NCI-H2107 treated with DMSO at 0.1 percent for 48 hours (cell line): ENCODE measurements at regions not wholly inside any gene's neighbourhood (a gene's known extent, or its start where the extent isn't known, plus 50 kb on each side); places are given as distances from the start of the nearest gene placed in this dataset.

ENCODE experiments used
- DNase-seq: peaks from one replicate; lab custom pipeline; 2025; ENCODE audit not compliant: unreplicated experiment; lab: John Stamatoyannopoulos, UW

- DNase-seq = no peak
Measured at GRCh38 chr21:25334046-25334730, 273.1 kb downstream of the MRPL39 start.

- no peak for DNase-seq
Measured at GRCh38 chr21:25331286-25331685, 276.0 kb downstream of the MRPL39 start.

GRCh38 chr21:25330266-25330665 lies 277.0 kb downstream of the MRPL39 start:
- no peak for DNase-seq

GRCh38 chr21:25329227-25329825 lies 278.0 kb downstream of the MRPL39 start:
- no peak for DNase-seq

GRCh38 chr21:25328736-25329135 lies 278.5 kb downstream of the MRPL39 start:
- DNase-seq = no peak

GRCh38 chr21:25326181-25326580 lies 281.1 kb downstream of the MRPL39 start:
- no peak for DNase-seq

GRCh38 chr21:25324666-25325065 lies 282.6 kb downstream of the MRPL39 start:
- DNase-seq = no peak

GRCh38 chr21:25323356-25323949 lies 283.8 kb downstream of the MRPL39 start:
- no peak for DNase-seq

GRCh38 chr21:25314247-25314646 lies 293.0 kb downstream of the MRPL39 start:
- DNase-seq = no peak

GRCh38 chr21:25313829-25314228 lies 293.5 kb downstream of the MRPL39 start:
- no peak for DNase-seq

- no peak for DNase-seq
Measured at GRCh38 chr21:25307489-25307888, 299.8 kb downstream of the MRPL39 start.

GRCh38 chr21:25304611-25305010 lies 302.7 kb downstream of the MRPL39 start:
- no peak for DNase-seq

GRCh38 chr21:25300632-25301031 lies 306.6 kb downstream of the MRPL39 start:
- no peak for DNase-seq

GRCh38 chr21:25298512-25299491 lies 308.5 kb downstream of the MRPL39 start:
- DNase-seq = no peak

GRCh38 chr21:25297117-25297516 lies 310.2 kb downstream of the MRPL39 start:
- no peak for DNase-seq

GRCh38 chr21:25296252-25296651 lies 311.0 kb downstream of the MRPL39 start:
- no peak for DNase-seq

GRCh38 chr21:25292396-25292795 lies 314.9 kb downstream of the MRPL39 start:
- DNase-seq = no peak

GRCh38 chr21:25283720-25284119 lies 323.6 kb downstream of the MRPL39 start:
- no peak for DNase-seq

- no peak for DNase-seq
Measured at GRCh38 chr21:25281134-25281533, 326.1 kb downstream of the MRPL39 start.

- no peak for DNase-seq
Measured at GRCh38 chr21:25280061-25280460, 327.2 kb downstream of the MRPL39 start.

- no peak for DNase-seq
Measured at GRCh38 chr21:25273959-25274358, 333.3 kb downstream of the MRPL39 start.
